Neural progenitor cell (in vitro differentiated cells): ENCODE measurements at regions not wholly inside any gene's neighbourhood (a gene's known extent, or its start where the extent isn't known, plus 50 kb on each side); places are given as distances from the start of the nearest gene placed in this dataset.

Experiments
- EZH2 ChIP-seq: fragments of 200-600 bp; sonication (generic); IDR thresholded peaks from 2 replicates; pipeline ENCODE4 v1.6.1; 2017; ENCODE audit warnings: antibody characterized with exemption, mild to moderate bottlenecking, moderate library complexity
- EZH2phosphoT487 ChIP-seq: fragments of 200-600 bp; sonication (generic); IDR thresholded peaks from 2 replicates; pipeline ENCODE4 v1.6.1; 2017; ENCODE audit warnings: antibody characterized with exemption
- TF ChIP-seq, protein P1 (sequence below): fragments of 200-600 bp; sonication (generic); IDR thresholded peaks from 2 replicates; pipeline ENCODE4 v1.5.1; 2017; ENCODE audit warnings: antibody characterized with exemption, mild to moderate bottlenecking

DNA sequence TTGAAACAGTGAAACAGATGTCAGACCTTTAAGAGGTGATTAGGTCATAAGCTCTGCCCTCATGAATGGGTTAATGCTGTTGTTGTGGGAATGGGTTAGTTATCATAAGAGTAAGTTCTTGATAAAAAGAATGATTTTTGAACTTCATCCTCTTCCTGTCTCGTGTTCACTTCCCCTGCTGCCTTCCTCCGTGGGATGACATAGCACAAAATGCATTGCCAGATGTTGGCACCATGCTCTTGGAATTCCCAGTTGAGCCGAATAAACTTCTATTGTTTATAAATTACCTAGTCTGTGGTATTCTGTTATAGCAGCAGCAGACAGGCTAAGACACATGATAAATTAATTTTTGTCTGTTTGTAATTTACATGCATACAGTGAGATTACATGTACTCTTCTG, 112.0 kb upstream of the LRRC7 start:
- TF ChIP-seq, protein P1, sequence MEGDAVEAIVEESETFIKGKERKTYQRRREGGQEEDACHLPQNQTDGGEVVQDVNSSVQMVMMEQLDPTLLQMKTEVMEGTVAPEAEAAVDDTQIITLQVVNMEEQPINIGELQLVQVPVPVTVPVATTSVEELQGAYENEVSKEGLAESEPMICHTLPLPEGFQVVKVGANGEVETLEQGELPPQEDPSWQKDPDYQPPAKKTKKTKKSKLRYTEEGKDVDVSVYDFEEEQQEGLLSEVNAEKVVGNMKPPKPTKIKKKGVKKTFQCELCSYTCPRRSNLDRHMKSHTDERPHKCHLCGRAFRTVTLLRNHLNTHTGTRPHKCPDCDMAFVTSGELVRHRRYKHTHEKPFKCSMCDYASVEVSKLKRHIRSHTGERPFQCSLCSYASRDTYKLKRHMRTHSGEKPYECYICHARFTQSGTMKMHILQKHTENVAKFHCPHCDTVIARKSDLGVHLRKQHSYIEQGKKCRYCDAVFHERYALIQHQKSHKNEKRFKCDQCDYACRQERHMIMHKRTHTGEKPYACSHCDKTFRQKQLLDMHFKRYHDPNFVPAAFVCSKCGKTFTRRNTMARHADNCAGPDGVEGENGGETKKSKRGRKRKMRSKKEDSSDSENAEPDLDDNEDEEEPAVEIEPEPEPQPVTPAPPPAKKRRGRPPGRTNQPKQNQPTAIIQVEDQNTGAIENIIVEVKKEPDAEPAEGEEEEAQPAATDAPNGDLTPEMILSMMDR: no peak
- TF ChIP-seq EZH2 (no peak), EZH2phosphoT487 (no peak)
